ENCODE measurements at regions not wholly inside any gene's neighbourhood (a gene's known extent, or its start where the extent isn't known, plus 50 kb on each side); places are given as distances from the start of the nearest gene placed in this dataset.

DNA sequence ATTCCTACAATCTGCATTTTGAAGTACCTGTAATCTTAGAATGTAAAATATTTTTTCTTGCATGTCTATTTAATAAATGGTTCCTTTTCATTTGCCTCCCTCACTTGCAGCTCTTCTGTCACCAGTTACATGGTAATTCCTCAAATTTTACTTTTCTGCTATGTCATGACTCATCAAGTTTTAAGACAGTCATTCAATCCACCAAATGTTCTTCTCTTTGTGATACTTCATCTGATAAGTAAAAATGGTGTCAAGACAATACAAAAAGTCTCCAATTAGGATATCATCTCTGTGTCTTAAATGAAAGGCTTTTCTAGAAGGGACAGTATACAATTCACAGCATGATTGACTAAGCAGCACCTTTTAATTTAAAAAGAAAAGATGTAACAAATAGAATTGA, 104.9 kb upstream of the FTMT start:
- H3K4me1 Mint-ChIP-seq = no peaks in the 10 kb centered on the region
- no peaks in the 10 kb centered on the region for H3K36me3 Mint-ChIP-seq (ENCODE audit: low read depth)
- ChIA-PET POLR2A (no interaction called here), CTCF (no interaction called here)
- H3K9me3 Mint-ChIP-seq (ENCODE audit: low read depth) = no peaks in the 10 kb centered on the region
- H3K27ac Mint-ChIP-seq = no peak overlapping the region
- DNase-seq = no peak
- ATAC-seq = no peak
- intact Hi-C loops (cut with DNase I, micrococcal nuclease) = no loop called here
- no peak overlapping the region for H3K4me3 Mint-ChIP-seq
- H3K27me3 Mint-ChIP-seq = no peaks in the 10 kb centered on the region

- POLR2A ChIA-PET = no interaction called here
- Mint-ChIP-seq H3K36me3 (ENCODE audit: low read depth) (no peaks in the 10 kb centered on the region), H3K27ac (no peak overlapping the region), H3K4me1 (no peaks in the 10 kb centered on the region), H3K4me3 (no peak overlapping the region), H3K9me3 (ENCODE audit: low read depth) (no peaks in the 10 kb centered on the region), H3K27me3 (no peaks in the 10 kb centered on the region)
- no peak for ATAC-seq
- intact Hi-C loops (cut with DNase I, micrococcal nuclease) = no loop called here
- CTCF ChIA-PET = interaction anchor here (0.6 kb wide), 2 partner anchors 21 to 58 kb away, joined by 3 to 4 read pairs; no protein-coding TSS in a partner anchor
- no peak for DNase-seq
Observed at GRCh38 chr5:121748686-121749085, 103.0 kb upstream of the FTMT start.

- intact Hi-C loops (cut with DNase I, micrococcal nuclease) = no loop called here
- Mint-ChIP-seq H3K9me3 (ENCODE audit: low read depth) (no peaks in the 10 kb centered on the region), H3K4me3 (no peak overlapping the region), H3K4me1 (no peaks in the 10 kb centered on the region), H3K36me3 (ENCODE audit: low read depth) (no peaks in the 10 kb centered on the region), H3K27ac (no peak overlapping the region), H3K27me3 (no peaks in the 10 kb centered on the region)
- POLR2A ChIA-PET = no interaction called here
- ATAC-seq (no peak), DNase-seq (no peak)
- CTCF ChIA-PET = no interaction called here
Observed at GRCh38 chr5:121752149-121752548, 99.5 kb upstream of the FTMT start.

- Mint-ChIP-seq H3K4me3 (no peak overlapping the region), H3K4me1 (no peaks in the 10 kb centered on the region), H3K27me3 (no peaks in the 10 kb centered on the region), H3K27ac (no peak overlapping the region), H3K36me3 (ENCODE audit: low read depth) (no peaks in the 10 kb centered on the region), H3K9me3 (ENCODE audit: low read depth) (no peaks in the 10 kb centered on the region)
- ATAC-seq (no peak), DNase-seq (no peak)
- POLR2A ChIA-PET = no interaction called here
- CTCF ChIA-PET = no interaction called here
- intact Hi-C loops (cut with DNase I, micrococcal nuclease) = no loop called here
Observed at GRCh38 chr5:121755266-121755665, 96.4 kb upstream of the FTMT start.

DNA sequence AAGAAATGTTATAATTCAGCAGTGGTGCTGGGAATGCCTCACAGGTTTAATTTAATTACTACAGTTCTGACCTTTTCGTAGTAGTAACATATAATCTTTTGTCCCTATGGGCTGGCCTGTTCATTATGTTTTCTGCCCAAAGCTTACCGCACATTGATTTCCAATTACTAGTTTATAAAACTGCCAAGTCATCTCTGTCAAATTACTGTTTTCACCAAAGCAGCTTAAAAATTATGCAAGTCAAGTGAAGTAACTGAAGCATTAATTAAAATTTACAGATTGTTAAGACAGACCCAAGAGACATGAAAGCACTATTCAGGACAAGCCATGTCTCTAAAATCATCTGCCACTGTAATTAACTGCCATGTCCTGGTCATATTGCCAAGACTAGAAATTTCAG, 93.9 kb upstream of the FTMT start:
- ChIA-PET POLR2A (no interaction called here), CTCF (no interaction called here)
- intact Hi-C loops (cut with DNase I, micrococcal nuclease) = no loop called here
- Mint-ChIP-seq H3K27me3 (no peaks in the 10 kb centered on the region), H3K4me3 (no peak overlapping the region), H3K9me3 (ENCODE audit: low read depth) (no peaks in the 10 kb centered on the region), H3K4me1 (no peaks in the 10 kb centered on the region), H3K27ac (no peak overlapping the region), H3K36me3 (ENCODE audit: low read depth) (no peaks in the 10 kb centered on the region)
- ATAC-seq = no peak
- DNase-seq = no peak

- no peak for ATAC-seq
- no peaks in the 10 kb centered on the region for H3K27me3 Mint-ChIP-seq
- no peaks in the 10 kb centered on the region for H3K4me1 Mint-ChIP-seq
- intact Hi-C loops (cut with DNase I, micrococcal nuclease) = no loop called here
- ChIA-PET POLR2A (no interaction called here), CTCF (no interaction called here)
- no peak overlapping the region for H3K4me3 Mint-ChIP-seq
- H3K36me3 Mint-ChIP-seq (ENCODE audit: low read depth) = no peaks in the 10 kb centered on the region
- no peak overlapping the region for H3K27ac Mint-ChIP-seq
- peaks cover 3% of the 10 kb centered on the region for H3K9me3 Mint-ChIP-seq (ENCODE audit: low read depth)
- no peak for DNase-seq
Observed at GRCh38 chr5:121758615-121759014, 93.1 kb upstream of the FTMT start.

DNA sequence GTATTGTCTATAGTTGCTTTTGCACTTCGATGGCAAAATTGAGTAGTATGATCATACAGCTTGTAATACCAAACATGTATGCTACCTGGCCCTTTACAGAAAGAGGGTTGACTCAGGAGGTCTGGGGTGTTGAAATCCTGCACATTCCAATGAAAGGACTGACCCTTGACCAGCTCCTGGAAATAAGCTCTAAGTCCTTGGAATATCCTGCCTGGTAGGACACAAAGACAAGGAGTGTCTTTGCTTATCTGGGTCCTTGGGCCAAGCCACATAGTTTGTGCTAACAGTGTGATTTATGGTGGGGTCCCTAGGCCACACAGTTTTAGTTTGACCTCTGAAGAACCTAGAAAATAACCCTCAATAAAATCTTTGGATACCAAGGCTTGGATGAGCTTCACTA, 89.3 kb upstream of the FTMT start:
- intact Hi-C loops (cut with DNase I, micrococcal nuclease) = no loop called here
- no peaks in the 10 kb centered on the region for H3K27me3 Mint-ChIP-seq
- H3K9me3 Mint-ChIP-seq (ENCODE audit: low read depth) = peaks cover 3% of the 10 kb centered on the region
- H3K36me3 Mint-ChIP-seq (ENCODE audit: low read depth) = no peaks in the 10 kb centered on the region
- ChIA-PET CTCF (no interaction called here), POLR2A (no interaction called here)
- no peak for DNase-seq
- ATAC-seq = no peak
- H3K4me3 Mint-ChIP-seq = no peak overlapping the region
- no peaks in the 10 kb centered on the region for H3K4me1 Mint-ChIP-seq
- H3K27ac Mint-ChIP-seq = no peak overlapping the region

DNA sequence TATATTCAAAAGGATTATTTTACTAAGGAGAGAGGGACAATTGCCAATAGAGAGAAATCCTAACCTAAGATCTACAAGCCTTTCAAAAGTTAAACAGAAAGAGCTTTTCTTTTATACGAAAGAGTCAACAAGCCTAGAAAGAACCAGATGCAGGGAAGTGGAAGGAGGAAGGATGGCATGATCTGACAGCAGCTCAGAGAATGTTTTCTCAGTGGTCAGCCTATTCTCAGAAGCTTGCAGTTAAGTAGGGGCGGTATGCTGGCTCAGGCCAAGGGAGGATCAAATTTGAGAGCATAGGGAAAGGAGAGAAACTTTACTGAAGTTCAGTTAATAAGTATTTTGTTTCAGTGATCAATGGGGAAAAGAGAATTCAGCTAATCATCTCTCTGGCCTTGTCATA, 88.0 kb upstream of the FTMT start:
- POLR2A ChIA-PET = interaction anchor here (0.8 kb wide), 1 partner anchor 10 kb away, joined by 3 read pairs; no protein-coding TSS in a partner anchor

DNA sequence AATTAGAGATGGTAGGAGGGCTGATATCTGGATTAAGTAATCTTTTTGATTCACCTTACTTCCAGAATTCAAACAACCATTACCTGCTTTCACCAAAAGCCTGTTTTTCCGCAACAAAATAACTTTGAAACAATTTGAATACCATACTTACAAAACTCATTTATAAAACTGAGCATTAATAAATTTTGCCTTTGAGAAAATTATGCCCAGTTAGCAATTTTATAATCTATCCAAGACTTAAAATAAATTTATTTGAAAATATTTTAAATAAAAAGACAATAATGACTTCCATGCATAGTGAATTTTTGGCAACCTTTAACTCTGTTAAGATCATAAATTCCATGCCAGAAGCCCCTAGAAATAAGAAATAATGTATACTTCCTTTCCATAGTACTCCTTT, 71.3 kb upstream of the FTMT start:
- Mint-ChIP-seq H3K4me3 (no peak overlapping the region), H3K4me1 (no peaks in the 10 kb centered on the region), H3K36me3 (ENCODE audit: low read depth) (no peaks in the 10 kb centered on the region), H3K27ac (no peak overlapping the region), H3K27me3 (no peaks in the 10 kb centered on the region), H3K9me3 (ENCODE audit: low read depth) (no peaks in the 10 kb centered on the region)
- no peak for DNase-seq
- CTCF ChIA-PET = no interaction called here
- POLR2A ChIA-PET = no interaction called here
- intact Hi-C loops (cut with DNase I, micrococcal nuclease) = no loop called here
- no peak for ATAC-seq

More for the DNA sequence above, 88.0 kb upstream of the FTMT start:
- peaks cover 3% of the 10 kb centered on the region for H3K9me3 Mint-ChIP-seq (ENCODE audit: low read depth)
- no peaks in the 10 kb centered on the region for H3K36me3 Mint-ChIP-seq (ENCODE audit: low read depth)
- intact Hi-C loops (cut with DNase I, micrococcal nuclease) = no loop called here
- no peak overlapping the region for H3K27ac Mint-ChIP-seq
- CTCF ChIA-PET = no interaction called here
- H3K27me3 Mint-ChIP-seq = no peaks in the 10 kb centered on the region
- DNase-seq (no peak), ATAC-seq (no peak)
- H3K4me1 Mint-ChIP-seq = no peaks in the 10 kb centered on the region
- no peak overlapping the region for H3K4me3 Mint-ChIP-seq

- no peaks in the 10 kb centered on the region for H3K27me3 Mint-ChIP-seq
- CTCF ChIA-PET = no interaction called here
- intact Hi-C loops (cut with DNase I, micrococcal nuclease) = no loop called here
Observed at GRCh38 chr5:121783700-121784099, 68.0 kb upstream of the FTMT start.

GRCh38 chr5:121793791-121794190, 57.9 kb upstream of the FTMT start:
- intact Hi-C loops (cut with DNase I, micrococcal nuclease) = no loop called here
- H3K9me3 Mint-ChIP-seq (ENCODE audit: low read depth) = no peaks in the 10 kb centered on the region
- ATAC-seq = no peak
- H3K27ac Mint-ChIP-seq = no peak overlapping the region
- ChIA-PET POLR2A (no interaction called here), CTCF (no interaction called here)
- H3K36me3 Mint-ChIP-seq (ENCODE audit: low read depth) = no peaks in the 10 kb centered on the region
- DNase-seq = no peak
- H3K27me3 Mint-ChIP-seq = no peaks in the 10 kb centered on the region
- no peaks in the 10 kb centered on the region for H3K4me1 Mint-ChIP-seq
- H3K4me3 Mint-ChIP-seq = no peak overlapping the region

More at GRCh38 chr5:121783700-121784099, 68.0 kb upstream of the FTMT start:
- Mint-ChIP-seq H3K9me3 (ENCODE audit: low read depth) (peaks cover 2% of the 10 kb centered on the region), H3K4me1 (no peaks in the 10 kb centered on the region), H3K27ac (no peak overlapping the region), H3K36me3 (ENCODE audit: low read depth) (no peaks in the 10 kb centered on the region), H3K4me3 (no peak overlapping the region)
- DNase-seq (no peak), ATAC-seq (no peak)
- POLR2A ChIA-PET = no interaction called here

DNA sequence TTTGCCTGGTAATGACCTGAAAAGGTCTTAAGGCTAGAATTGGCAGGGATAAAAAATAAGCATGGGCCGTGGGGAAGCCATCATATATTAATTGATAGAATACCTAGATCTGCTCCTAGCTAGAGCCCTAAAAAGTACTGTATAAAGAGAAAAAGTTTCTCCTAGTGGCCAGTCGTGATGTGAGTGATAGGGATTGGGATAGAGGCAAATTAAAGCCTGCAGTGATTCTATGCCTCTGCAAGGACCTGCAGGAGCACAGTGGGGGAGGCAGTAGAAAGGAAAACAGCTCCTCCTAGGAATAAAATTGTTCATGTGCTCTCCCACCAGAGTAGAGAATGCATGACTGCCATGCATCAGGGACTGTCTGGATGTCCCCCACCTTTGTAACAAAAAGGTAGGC, 56.2 kb upstream of the FTMT start:
- POLR2A ChIA-PET = no interaction called here
- Mint-ChIP-seq H3K27me3 (no peaks in the 10 kb centered on the region), H3K4me1 (no peaks in the 10 kb centered on the region), H3K27ac (no peak overlapping the region), H3K9me3 (ENCODE audit: low read depth) (no peaks in the 10 kb centered on the region), H3K4me3 (no peak overlapping the region), H3K36me3 (ENCODE audit: low read depth) (no peaks in the 10 kb centered on the region)
- ATAC-seq (no peak), DNase-seq (no peak)
- intact Hi-C loops (cut with DNase I, micrococcal nuclease) = no loop called here
- CTCF ChIA-PET = no interaction called here

GRCh38 chr5:121797681-121798518, 53.8 kb upstream of the FTMT start:
- ATAC-seq = no peak
- H3K4me3 Mint-ChIP-seq = no peak overlapping the region
- CTCF ChIA-PET = no interaction called here

More at GRCh38 chr5:121797681-121798518, 53.8 kb upstream of the FTMT start:
- H3K36me3 Mint-ChIP-seq (ENCODE audit: low read depth) = no peaks in the 10 kb centered on the region
- POLR2A ChIA-PET = no interaction called here
- no peak for DNase-seq
- no peaks in the 10 kb centered on the region for H3K9me3 Mint-ChIP-seq (ENCODE audit: low read depth)
- no peak overlapping the region for H3K27ac Mint-ChIP-seq
- no peaks in the 10 kb centered on the region for H3K27me3 Mint-ChIP-seq
- no peaks in the 10 kb centered on the region for H3K4me1 Mint-ChIP-seq
- intact Hi-C loops (cut with DNase I, micrococcal nuclease) = no loop called here
